HepG2 (cell line): ENCODE measurements at regions not wholly inside any gene's neighbourhood (a gene's known extent, or its start where the extent isn't known, plus 50 kb on each side); places are given as distances from the start of the nearest gene placed in this dataset.

ENCODE experiments used
- ATAC-seq: fragments of 200-7000 bp; cut with Tn5 transposase; 3 replicates; pipeline ENCODE4 v1.9.1; 2020; ENCODE audit warnings: mild to moderate bottlenecking, moderate library complexity
- BruUV-seq: library from RNA; stranded (reverse); fragments of 400-500 nt; replicated peaks from 2 replicates; lab custom pipeline; 2021; lab: Mats Ljungman, UMichigan
- CTCF ChIA-PET: fragments of 300-600 bp; formaldehyde crosslinking; extraction: SDS; loops from one replicate; lab custom pipeline; 2021; ENCODE audit warnings: low total read pairs, inconsistent platforms, low intra/inter-chr PET ratio; lab: Yijun Ruan, JAX
- POLR2A ChIA-PET: fragments of 350-600 bp; sonication (Branson Sonifier 250); formaldehyde crosslinking; loops from one replicate; lab custom pipeline; 2020; ENCODE audit warnings: antibody characterized with exemption, inconsistent platforms; lab: Yijun Ruan, JAX
- DNase-seq: peaks from one replicate; pipeline ENCODE4 v3.0.0-alpha.2; 2015; ENCODE audit warnings: low spot score
- FAIRE-seq: peaks from 3 replicates; lab custom pipeline; 2011; peaks lifted over from hg19 to GRCh38; lab: Jason Lieb, UNC
- H2AFZ ChIP-seq: one replicate; pipeline ENCODE4 v1.6.1; 2011; ENCODE audit warnings: low read length, inconsistent platforms
- H3K27ac ChIP-seq: fragments of 300-600 bp; 3 replicates; pipeline ENCODE4 v1.8.0; 2011; ENCODE audit warnings: mixed run types, mild to moderate bottlenecking, mixed read lengths, low read length, inconsistent platforms; ENCODE audit not compliant: insufficient read depth; ENCODE audit errors: extremely low read length
- H3K27me3 ChIP-seq, 2 experiments: fragments of 200-600 bp in 1 of 2; 2 replicates in 1 of 2; 3 replicates in 1 of 2; pipeline versions ENCODE4 v1.6.0 to v1.8.0; 2011; ENCODE audit warnings: low read length in 2 of 2, mild to moderate bottlenecking in 2 of 2, moderate library complexity in 2 of 2, inconsistent platforms in 1 of 2; ENCODE audit not compliant: insufficient read depth in 2 of 2, control insufficient read depth in 1 of 2
- H3K36me3 ChIP-seq, 2 experiments: fragments of 200-600 bp in 1 of 2; replicated peaks in 1 of 2; 2 replicates in 1 of 2; 3 replicates in 1 of 2; pipeline versions ENCODE4 v1.5.1 to v1.8.0; 2011; ENCODE audit warnings: low read length in 2 of 2, inconsistent platforms in 1 of 2; ENCODE audit not compliant: insufficient read depth in 2 of 2, control insufficient read depth in 1 of 2
- H3K4me1 ChIP-seq: 2 replicates; pipeline ENCODE4 v1.5.1; 2012; ENCODE audit warnings: low read length, inconsistent platforms; ENCODE audit not compliant: insufficient read depth
- H3K4me2 ChIP-seq: 2 replicates; pipeline ENCODE4 v1.6.0; 2011; ENCODE audit warnings: low read depth, low read length, inconsistent platforms
- H3K4me3 ChIP-seq, 3 experiments: fragments of 200-600 bp in 1 of 3; sonication (generic), shearing (Covaris generic) in 1 of 3; replicated peaks in 1 of 3; 2 replicates each; pipeline ENCODE4 v1.5.1; 2011 to 2016; ENCODE audit warnings: low read length in 3 of 3, inconsistent platforms in 2 of 3, low read depth in 2 of 3, mild to moderate bottlenecking in 2 of 3, control low read depth in 1 of 3, mixed read lengths in 1 of 3; ENCODE audit not compliant: insufficient read depth in 1 of 3
- H3K79me2 ChIP-seq: one replicate; pipeline ENCODE4 v1.6.1; 2011; ENCODE audit warnings: low read length, inconsistent platforms; ENCODE audit not compliant: insufficient read depth
- H3K9ac ChIP-seq: 2 replicates; pipeline ENCODE4 v1.6.0; 2011; ENCODE audit warnings: mild to moderate bottlenecking, low read depth, low read length, inconsistent platforms; ENCODE audit not compliant: insufficient read depth
- H3K9me3 ChIP-seq: 2 replicates; pipeline ENCODE4 v1.5.1; 2012; ENCODE audit warnings: mild to moderate bottlenecking, low read length
- H4K20me1 ChIP-seq: 2 replicates; pipeline ENCODE4 v1.6.0; 2011; ENCODE audit warnings: inconsistent platforms, mild to moderate bottlenecking, low read length, moderate library complexity; ENCODE audit not compliant: insufficient read depth
- ATF2 ChIP-seq: sonication (generic); formaldehyde crosslinking; IDR thresholded peaks from 2 replicates; pipeline ENCODE4 v1.4.0; 2020; ENCODE audit warnings: missing genetic modification reagents
- BRD4 ChIP-seq: sonication (generic); formaldehyde crosslinking; IDR thresholded peaks from 2 replicates; pipeline ENCODE4 v1.4.0; 2020; ENCODE audit warnings: missing genetic modification reagents
- FOXO4 ChIP-seq: sonication (generic); formaldehyde crosslinking; conservative IDR thresholded peaks from 2 replicates; pipeline ENCODE4 v1.8.1; 2023; ENCODE audit warnings: missing genetic modification reagents
- FUBP1 ChIP-seq: sonication (generic); formaldehyde crosslinking; IDR thresholded peaks from 2 replicates; pipeline ENCODE4 v1.5.1; 2020; ENCODE audit warnings: missing genetic modification reagents, mild to moderate bottlenecking, borderline replicate concordance
- KMT2B ChIP-seq: IDR thresholded peaks from 2 replicates; pipeline ENCODE4 v1.6.1; 2016; ENCODE audit warnings: missing genetic modification reagents, missing compliant biosample characterization
- MAX ChIP-seq: IDR thresholded peaks from 2 replicates; pipeline ENCODE4 v1.6.1; 2012; ENCODE audit warnings: inconsistent platforms
- MIER2 ChIP-seq: IDR thresholded peaks from 2 replicates; pipeline ENCODE4 v1.6.1; 2016; ENCODE audit warnings: missing biosample characterization, missing genetic modification reagents
- MXD4 ChIP-seq: IDR thresholded peaks from 2 replicates; pipeline ENCODE4 v1.6.1; 2016; ENCODE audit warnings: mild to moderate bottlenecking, missing biosample characterization, missing genetic modification reagents
- MZF1 ChIP-seq: sonication (generic); formaldehyde crosslinking; IDR thresholded peaks from 2 replicates; pipeline ENCODE4 v1.8.1; 2023; ENCODE audit warnings: mild to moderate bottlenecking, missing genetic modification reagents, borderline replicate concordance
- POLR2A ChIP-seq, 2 experiments: IDR thresholded peaks; 2 replicates each; pipeline ENCODE4 v1.6.1; 2011; ENCODE audit warnings: low read depth in 2 of 2, low read length in 2 of 2, mild to moderate bottlenecking in 1 of 2, moderate library complexity in 1 of 2; ENCODE audit not compliant: insufficient read depth in 1 of 2
- RBFOX2 ChIP-seq: fragments of 200-400 bp; formaldehyde crosslinking; IDR thresholded peaks from 2 replicates; pipeline ENCODE4 v1.6.1; 2017; ENCODE audit warnings: low read depth, mild to moderate bottlenecking, low read length
- RNF2 ChIP-seq: fragments of 450-650 bp; conservative IDR thresholded peaks from 2 replicates; pipeline ENCODE4 v1.6.1; 2016; ENCODE audit warnings: low read depth
- TBX2 ChIP-seq: sonication (generic); formaldehyde crosslinking; IDR thresholded peaks from 2 replicates; pipeline ENCODE4 v1.5.0; 2020; ENCODE audit warnings: missing genetic modification reagents, mild to moderate bottlenecking, borderline replicate concordance
- THAP11 ChIP-seq: IDR thresholded peaks from 2 replicates; pipeline ENCODE4 v1.6.1; 2016; ENCODE audit warnings: missing biosample characterization, missing genetic modification reagents
- ZBTB1 ChIP-seq: sonication (generic); formaldehyde crosslinking; IDR thresholded peaks from 2 replicates; pipeline ENCODE4 v1.4.0; 2020; ENCODE audit warnings: missing genetic modification reagents, borderline replicate concordance
- ZNF18 ChIP-seq: sonication (generic); formaldehyde crosslinking; IDR thresholded peaks from 2 replicates; pipeline ENCODE4 v1.8.0; 2022; ENCODE audit warnings: mild to moderate bottlenecking, missing genetic modification reagents; ENCODE audit not compliant: insufficient replicate concordance
- ZNF3 ChIP-seq: IDR thresholded peaks from 2 replicates; pipeline ENCODE4 v1.7.0; 2017; ENCODE audit warnings: inconsistent platforms
- ZNF496 ChIP-seq: sonication (generic); formaldehyde crosslinking; IDR thresholded peaks from 2 replicates; pipeline ENCODE4 v1.8.1; 2023; ENCODE audit warnings: mild to moderate bottlenecking, moderate library complexity, missing genetic modification reagents; ENCODE audit not compliant: insufficient replicate concordance
- ZNF800 ChIP-seq: sonication (generic); formaldehyde crosslinking; IDR thresholded peaks from 2 replicates; pipeline ENCODE4 v1.4.0; 2020; ENCODE audit warnings: missing genetic modification reagents
- WGBS: methylation state at CpG from one replicate; pipeline ENCODE4 v1.1.6; 2017; ENCODE audit warnings: low lambda C conversion rate; 5-methylcytosine and 5-hydroxymethylcytosine counted together
- in situ Hi-C: cut with HindIII; loops from 2 replicates; pipeline ENCODE4 v1.10.0; 2017; ENCODE audit warnings: low pct_unique_long_range_greater_than_20kb; ENCODE audit not compliant: extremely low pct_ligation_motif_present
- intact Hi-C: fragments of 100-400 bp; cut with micrococcal nuclease; formaldehyde crosslinking; loops from one replicate; pipeline ENCODE4 v1.10.0; 2022; ENCODE audit not compliant: unreplicated experiment

- H3K9ac ChIP-seq: no peak overlapping the region
- TF ChIP-seq MIER2 (CRISPR knock-in tag): no peak
- TF ChIP-seq BRD4: no peak
- no peak for TF ChIP-seq FUBP1 (CRISPR knock-in tag)
- no peak for TF ChIP-seq MXD4 (CRISPR knock-in tag)
- TF ChIP-seq ZNF496 (CRISPR knock-in tag): no peak
- no peak for TF ChIP-seq ZNF18 (CRISPR knock-in tag)
- TF ChIP-seq KMT2B (CRISPR knock-in tag): no peak
- TF ChIP-seq ZNF3 (CRISPR knock-in tag): no peak
- TF ChIP-seq POLR2A (IDR thresholded peaks at IDR 0.05; ENCODE audit: insufficient read depth in 1 of 2, low read depth in 2 of 2, low read length in 2 of 2): no peak
- TF ChIP-seq ZNF800 (CRISPR knock-in tag): no peak
- no peak for TF ChIP-seq ATF2
- no peak for TF ChIP-seq MZF1 (CRISPR knock-in tag)
- no peak for TF ChIP-seq FOXO4
- no peak for TF ChIP-seq ZBTB1 (CRISPR knock-in tag)
- no peak for TF ChIP-seq RBFOX2
- no peak for TF ChIP-seq RNF2
- no peak for TF ChIP-seq MAX
- no peak for TF ChIP-seq TBX2 (CRISPR knock-in tag)
- no peak for TF ChIP-seq THAP11 (CRISPR knock-in tag)
- H3K27me3 ChIP-seq: peaks cover 0 to 7% of the 10 kb centered on the region in 2 experiments; a peak in 1 of 5 replicates
- no peaks in the 10 kb centered on the region for H3K79me2 ChIP-seq
- no peaks in the 10 kb centered on the region for H3K36me3 ChIP-seq
- H3K4me1 ChIP-seq: no peaks in the 10 kb centered on the region
- BruUV-seq: no TSS peak
- intact Hi-C loops: no loop called here
- no peak overlapping the region for H3K4me3 ChIP-seq
- no peak overlapping the region for H3K4me2 ChIP-seq
- ChIA-PET CTCF (no interaction called here), POLR2A (no interaction called here)
- in situ Hi-C loops: no loop called here
- no peaks in the 10 kb centered on the region for H3K9me3 ChIP-seq
- H3K27ac ChIP-seq: no peak overlapping the region
- DNase-seq (no peak), ATAC-seq (no peak), FAIRE-seq (no peak)
- H4K20me1 ChIP-seq: no peaks in the 10 kb centered on the region
- no peak overlapping the region for H2AFZ ChIP-seq
- WGBS: 41% methylated on average over 5 of the region's 5 CpGs
Measured at GRCh38 chr22:22127100-22127499, 117.5 kb upstream of the VPREB1 start.
